ENCODE measurements at regions not wholly inside any gene's neighbourhood (a gene's known extent, or its start where the extent isn't known, plus 50 kb on each side); places are given as distances from the start of the nearest gene placed in this dataset.

DNA sequence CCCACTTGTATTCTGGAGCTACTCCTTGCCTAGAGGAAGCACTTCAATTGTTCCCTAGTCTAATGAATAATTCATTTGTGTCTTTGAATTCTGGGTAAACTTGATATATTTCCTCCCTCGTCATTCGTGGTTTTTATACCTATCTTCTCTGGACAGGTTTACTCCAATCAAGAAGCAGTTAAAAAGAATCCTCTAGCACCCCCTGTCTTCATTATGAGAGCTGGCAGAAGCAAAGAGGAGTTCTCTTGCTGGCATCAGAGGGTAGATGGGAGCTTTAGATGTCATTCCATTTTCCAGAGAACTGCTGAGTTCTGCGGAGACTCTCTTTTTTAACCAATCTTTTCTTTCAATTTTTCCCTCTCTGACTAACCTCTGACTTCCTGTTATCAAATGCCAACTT, 627.7 kb downstream of the FGF9 start:
- no peak for ATAC-seq (ENCODE audit: insufficient number of reproducible peaks, low FRiP score, low read depth)

GRCh38 chr13:22311734-22312404, 641.0 kb downstream of the FGF9 start:
- DNase-seq (ENCODE audit: low spot score): no peak
- TF ChIP-seq CTCF (IDR thresholded peaks at IDR 0.05): no peak
- Histone ChIP-seq H3K4me3 (no peak overlapping the region), H3K27ac (no peak overlapping the region), H3K36me3 (no peaks in the 10 kb centered on the region), H3K9me3 (no peaks in the 10 kb centered on the region), H3K27me3 (replicated peaks; ENCODE audit: insufficient read depth) (no peaks in the 10 kb centered on the region), H3K4me1 (ENCODE audit: control insufficient read depth in 1 of 2, low read depth in 2 of 2) (peaks cover 0 to 19% of the 10 kb centered on the region in 2 donors)
- ATAC-seq (ENCODE audit: insufficient number of reproducible peaks, low FRiP score, low read depth): no peak

More for the DNA sequence above, 627.7 kb downstream of the FGF9 start:
- Histone ChIP-seq H3K4me3 (no peak overlapping the region), H3K4me1 (ENCODE audit: control insufficient read depth in 1 of 2, low read depth in 2 of 2) (peaks cover 0 to under 1% of the 10 kb centered on the region in 2 donors), H3K27ac (no peak overlapping the region), H3K9me3 (no peaks in the 10 kb centered on the region), H3K27me3 (replicated peaks; ENCODE audit: insufficient read depth) (no peaks in the 10 kb centered on the region), H3K36me3 (no peaks in the 10 kb centered on the region)
- DNase-seq (ENCODE audit: low spot score): no peak
- TF ChIP-seq CTCF (IDR thresholded peaks at IDR 0.05): no peak

GRCh38 chr13:22312405-22312803, 641.5 kb downstream of the FGF9 start:
- Histone ChIP-seq H3K4me1 (ENCODE audit: control insufficient read depth in 1 of 2, low read depth in 2 of 2) (peaks cover 0 to 19% of the 10 kb centered on the region in 2 donors), H3K9me3 (no peaks in the 10 kb centered on the region), H3K27me3 (replicated peaks; ENCODE audit: insufficient read depth) (no peaks in the 10 kb centered on the region), H3K27ac (peak overlapping the region in 1 of 2 donors; percentile 68), H3K4me3 (no peak overlapping the region), H3K36me3 (no peaks in the 10 kb centered on the region)
- TF ChIP-seq CTCF (IDR thresholded peaks at IDR 0.05): no peak
- DNase-seq (ENCODE audit: low spot score) (no peak), ATAC-seq (ENCODE audit: insufficient number of reproducible peaks, low FRiP score, low read depth) (no peak)

DNA sequence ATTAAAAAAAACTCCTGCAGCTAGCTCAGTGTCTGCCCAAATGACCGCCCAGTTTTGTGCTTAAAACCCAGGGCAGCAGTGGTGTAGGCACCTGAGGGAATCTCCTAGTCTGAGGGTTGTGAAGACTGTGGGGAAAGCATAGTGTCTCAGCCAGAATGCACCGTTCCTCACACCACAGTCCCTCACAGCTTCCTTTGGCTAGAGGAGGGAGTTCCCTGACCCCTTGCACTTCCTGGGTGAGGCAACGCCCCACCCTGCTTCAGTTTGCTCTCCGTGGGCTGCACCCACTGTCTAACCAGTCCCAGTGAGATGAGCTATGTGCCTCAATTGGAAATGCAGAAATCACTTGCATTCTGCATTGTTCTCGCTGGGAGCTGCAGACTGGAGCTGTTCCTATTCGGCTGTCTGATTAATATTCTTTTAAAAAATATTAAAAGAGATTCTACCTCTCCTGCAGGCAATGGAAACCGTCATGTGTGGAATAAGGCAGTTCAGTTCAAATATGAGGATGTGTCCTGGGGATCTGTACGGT, 645.7 kb downstream of the FGF9 start:
- DNase-seq (ENCODE audit: low spot score): no peak
- TF ChIP-seq CTCF (IDR thresholded peaks at IDR 0.05): no peak

GRCh38 chr13:22320991-22321390, 650.1 kb downstream of the FGF9 start:
- DNase-seq (ENCODE audit: low spot score): no peak
- Histone ChIP-seq H3K4me1 (ENCODE audit: control insufficient read depth in 1 of 2, low read depth in 2 of 2) (no peaks in the 10 kb centered on the region), H3K4me3 (no peak overlapping the region), H3K9me3 (no peaks in the 10 kb centered on the region), H3K27me3 (replicated peaks; ENCODE audit: insufficient read depth) (no peaks in the 10 kb centered on the region), H3K27ac (no peak overlapping the region), H3K36me3 (no peaks in the 10 kb centered on the region)
- no peak for TF ChIP-seq CTCF (IDR thresholded peaks at IDR 0.05)
- ATAC-seq (ENCODE audit: insufficient number of reproducible peaks, low FRiP score, low read depth): no peak

More for the DNA sequence above, 645.7 kb downstream of the FGF9 start:
- peaks cover 0 to 12% of the 10 kb centered on the region in 2 donors for H3K4me1 ChIP-seq (ENCODE audit: control insufficient read depth in 1 of 2, low read depth in 2 of 2)
- ATAC-seq (ENCODE audit: insufficient number of reproducible peaks, low FRiP score, low read depth): no peak
- no peak overlapping the region for H3K27ac ChIP-seq
- no peaks in the 10 kb centered on the region for H3K36me3 ChIP-seq
- H3K9me3 ChIP-seq: no peaks in the 10 kb centered on the region
- no peak overlapping the region for H3K4me3 ChIP-seq
- H3K27me3 ChIP-seq (replicated peaks; ENCODE audit: insufficient read depth): no peaks in the 10 kb centered on the region
